ENCODE measurements at regions not wholly inside any gene's neighbourhood (a gene's known extent, or its start where the extent isn't known, plus 50 kb on each side); places are given as distances from the start of the nearest gene placed in this dataset.
"Not testable (repeated sequence)": the region's sequence is repeated elsewhere in the genome, so short reads cannot be mapped to it uniquely, and the experiment has no call there.

DNA sequence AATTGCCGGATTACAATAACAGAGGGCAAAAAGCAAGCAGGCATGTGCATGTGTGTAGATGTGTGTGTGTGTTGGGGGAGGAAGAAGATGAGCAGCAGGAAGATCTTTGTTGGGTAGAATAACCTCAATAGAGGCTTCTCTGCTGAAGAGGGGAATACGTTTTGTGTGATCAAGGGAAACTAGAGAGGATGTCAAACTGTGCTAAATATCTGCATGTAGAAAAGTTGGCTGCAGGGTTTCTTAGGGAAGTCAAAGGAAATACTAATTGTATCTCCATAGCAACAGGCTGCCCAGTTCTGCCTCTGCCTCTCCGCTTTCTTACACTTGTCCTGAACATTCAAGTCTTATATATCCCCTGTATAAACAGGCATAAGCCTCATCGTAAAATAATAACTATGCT lies 190.1 kb upstream of the RND3 start:
- Histone ChIP-seq H3K36me3 (ENCODE audit: control insufficient read depth, insufficient read depth, low read length) (no peaks in the 10 kb centered on the region), H3K27me3 (replicated peaks; ENCODE audit: control insufficient read depth, insufficient read depth, low read length, poor library complexity, severe bottlenecking) (no peaks in the 10 kb centered on the region), H3K27ac (ENCODE audit: insufficient read depth, low read length, poor library complexity, severe bottlenecking) (no peak overlapping the region), H3K4me3 (ENCODE audit: insufficient read depth, low read depth, low read length, poor library complexity, severe bottlenecking) (no peak overlapping the region), H3K9me3 (ENCODE audit: control insufficient read depth, low read length) (no peaks in the 10 kb centered on the region), H3K4me1 (ENCODE audit: control insufficient read depth, insufficient read depth, low read length, poor library complexity, severe bottlenecking) (no peaks in the 10 kb centered on the region)
- DNase-seq: no peak

DNA sequence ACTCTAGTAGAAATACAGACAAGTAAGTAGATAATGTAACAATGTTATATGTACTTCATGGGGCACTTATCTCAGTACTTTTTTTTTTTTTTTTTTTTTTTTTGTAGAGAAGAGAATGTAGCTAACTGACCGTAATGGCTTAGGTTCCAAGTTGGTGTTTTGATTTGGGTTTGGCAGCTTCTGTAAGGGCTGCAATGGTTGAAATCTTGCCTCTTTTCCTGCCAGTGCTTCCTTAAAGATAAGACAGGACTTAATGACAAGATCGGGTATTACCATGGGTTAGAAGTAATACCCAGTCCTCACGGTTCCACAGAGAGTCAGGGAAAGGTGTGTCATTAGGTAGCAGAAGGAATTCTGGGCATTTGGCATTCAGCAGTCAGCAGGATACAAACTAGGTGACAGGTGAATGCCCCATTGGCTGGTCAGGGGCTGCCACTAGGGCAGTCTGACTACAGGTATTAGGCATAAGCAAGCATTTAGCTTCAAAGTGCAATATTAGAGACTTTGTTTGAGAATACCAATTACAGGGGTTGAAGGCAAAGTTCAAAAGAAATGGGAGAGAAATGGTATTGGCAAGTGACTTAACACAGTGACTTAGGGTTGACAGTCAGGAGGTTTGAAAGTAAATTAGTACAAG lies 189.4 kb upstream of the RND3 start:
- no peaks in the 10 kb centered on the region for H3K36me3 ChIP-seq (ENCODE audit: control insufficient read depth, insufficient read depth, low read length)
- H3K9me3 ChIP-seq (ENCODE audit: control insufficient read depth, low read length): no peaks in the 10 kb centered on the region
- no peak for DNase-seq
- H3K4me1 ChIP-seq (ENCODE audit: control insufficient read depth, insufficient read depth, low read length, poor library complexity, severe bottlenecking): no peaks in the 10 kb centered on the region
- no peak overlapping the region for H3K4me3 ChIP-seq (ENCODE audit: insufficient read depth, low read depth, low read length, poor library complexity, severe bottlenecking)
- H3K27ac ChIP-seq (ENCODE audit: insufficient read depth, low read length, poor library complexity, severe bottlenecking): no peak overlapping the region
- H3K27me3 ChIP-seq (replicated peaks; ENCODE audit: control insufficient read depth, insufficient read depth, low read length, poor library complexity, severe bottlenecking): no peaks in the 10 kb centered on the region

DNA sequence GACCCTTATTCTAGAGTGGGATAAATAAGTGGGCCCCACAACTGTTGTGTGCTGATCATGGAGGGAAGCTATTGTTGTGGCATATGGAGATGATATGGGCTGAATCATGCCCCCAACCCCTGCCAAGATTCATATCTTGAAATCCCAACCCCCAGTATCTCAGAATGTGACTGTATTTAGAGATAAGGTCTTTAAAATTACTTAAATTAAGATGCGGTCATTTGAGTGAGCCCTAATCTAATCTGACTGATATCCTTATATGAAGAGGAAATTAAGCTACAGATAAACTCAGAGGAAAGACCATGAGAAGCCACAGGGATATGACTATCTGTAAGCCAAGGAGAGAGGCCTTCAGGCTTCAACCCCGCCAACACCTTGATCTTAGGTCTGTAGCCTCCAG lies 188.3 kb upstream of the RND3 start:
- no peaks in the 10 kb centered on the region for H3K36me3 ChIP-seq (ENCODE audit: control insufficient read depth, insufficient read depth, low read length)
- H3K27ac ChIP-seq (ENCODE audit: insufficient read depth, low read length, poor library complexity, severe bottlenecking): no peak overlapping the region
- no peaks in the 10 kb centered on the region for H3K4me1 ChIP-seq (ENCODE audit: control insufficient read depth, insufficient read depth, low read length, poor library complexity, severe bottlenecking)
- no peaks in the 10 kb centered on the region for H3K27me3 ChIP-seq (replicated peaks; ENCODE audit: control insufficient read depth, insufficient read depth, low read length, poor library complexity, severe bottlenecking)
- DNase-seq: no peak
- H3K9me3 ChIP-seq (ENCODE audit: control insufficient read depth, low read length): no peaks in the 10 kb centered on the region
- H3K4me3 ChIP-seq (ENCODE audit: insufficient read depth, low read depth, low read length, poor library complexity, severe bottlenecking): no peak overlapping the region

DNA sequence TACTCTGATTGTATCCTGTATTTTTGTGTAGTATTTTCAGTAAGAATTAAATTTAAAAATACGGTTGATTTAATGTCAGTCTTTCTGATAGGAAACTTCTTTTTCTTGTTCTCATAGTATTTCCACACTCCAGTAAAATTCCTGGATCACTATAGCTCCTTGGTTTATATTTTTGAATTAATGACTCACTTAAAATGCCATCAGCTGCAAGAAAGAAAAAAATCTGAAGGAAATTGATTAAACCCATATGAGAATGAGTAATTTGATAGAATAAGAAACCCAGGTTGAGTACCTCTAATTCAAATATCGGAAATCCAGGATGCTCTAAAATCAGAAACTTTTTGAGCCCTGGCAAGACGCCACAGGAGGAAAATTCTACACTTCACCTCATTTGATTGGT lies 186.8 kb upstream of the RND3 start:
- DNase-seq: no peak
- Histone ChIP-seq H3K9me3 (ENCODE audit: control insufficient read depth, low read length) (no peaks in the 10 kb centered on the region), H3K4me3 (ENCODE audit: insufficient read depth, low read depth, low read length, poor library complexity, severe bottlenecking) (no peak overlapping the region), H3K36me3 (ENCODE audit: control insufficient read depth, insufficient read depth, low read length) (no peaks in the 10 kb centered on the region), H3K27ac (ENCODE audit: insufficient read depth, low read length, poor library complexity, severe bottlenecking) (no peak overlapping the region), H3K27me3 (replicated peaks; ENCODE audit: control insufficient read depth, insufficient read depth, low read length, poor library complexity, severe bottlenecking) (no peaks in the 10 kb centered on the region), H3K4me1 (ENCODE audit: control insufficient read depth, insufficient read depth, low read length, poor library complexity, severe bottlenecking) (no peaks in the 10 kb centered on the region)

DNA sequence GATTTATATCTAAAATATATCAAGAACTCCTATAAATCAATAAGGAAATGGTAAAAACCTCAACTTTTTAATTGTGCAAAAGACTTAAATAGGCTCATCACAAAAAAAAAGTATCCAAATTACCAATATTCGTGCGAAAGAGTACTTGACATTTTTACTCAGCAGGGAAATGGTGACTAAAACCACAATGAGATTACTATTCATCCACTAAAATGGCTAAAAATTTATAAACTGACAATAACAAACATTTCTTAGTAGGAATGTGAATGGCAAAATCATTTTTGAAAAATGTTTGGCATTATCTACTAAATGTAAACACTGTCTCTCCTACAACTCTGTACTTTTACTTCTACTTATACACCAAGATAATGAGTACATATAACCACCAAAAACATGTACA lies 184.8 kb upstream of the RND3 start:
- no peak for DNase-seq
- Histone ChIP-seq H3K9me3 (ENCODE audit: control insufficient read depth, low read length) (no peaks in the 10 kb centered on the region), H3K4me1 (ENCODE audit: control insufficient read depth, insufficient read depth, low read length, poor library complexity, severe bottlenecking) (no peaks in the 10 kb centered on the region), H3K36me3 (ENCODE audit: control insufficient read depth, insufficient read depth, low read length) (no peaks in the 10 kb centered on the region), H3K4me3 (ENCODE audit: insufficient read depth, low read depth, low read length, poor library complexity, severe bottlenecking) (no peak overlapping the region), H3K27me3 (replicated peaks; ENCODE audit: control insufficient read depth, insufficient read depth, low read length, poor library complexity, severe bottlenecking) (no peaks in the 10 kb centered on the region), H3K27ac (ENCODE audit: insufficient read depth, low read length, poor library complexity, severe bottlenecking) (no peak overlapping the region)

DNA sequence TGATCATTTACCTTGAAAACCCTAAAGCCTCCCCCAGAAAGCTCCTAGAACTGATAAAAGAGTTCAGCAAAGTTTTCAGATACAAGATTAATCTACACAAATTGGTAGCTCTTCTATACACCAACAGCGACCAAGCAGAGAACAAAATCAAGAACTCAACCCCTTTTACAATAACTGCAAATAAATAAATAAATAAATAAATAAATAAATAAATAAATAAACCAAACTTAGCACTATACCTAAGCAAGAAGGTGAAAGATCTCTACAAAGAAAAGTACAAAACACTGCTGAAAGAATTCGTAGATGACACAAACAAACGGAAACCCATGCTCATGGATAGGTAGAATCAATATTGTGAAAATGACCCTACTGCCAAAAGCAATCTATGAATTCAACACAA lies 182.0 kb upstream of the RND3 start:
- no peaks in the 10 kb centered on the region for H3K4me1 ChIP-seq (ENCODE audit: control insufficient read depth, insufficient read depth, low read length, poor library complexity, severe bottlenecking)
- no peak overlapping the region for H3K4me3 ChIP-seq (ENCODE audit: insufficient read depth, low read depth, low read length, poor library complexity, severe bottlenecking)
- H3K27ac ChIP-seq (ENCODE audit: insufficient read depth, low read length, poor library complexity, severe bottlenecking): no peak overlapping the region

DNA sequence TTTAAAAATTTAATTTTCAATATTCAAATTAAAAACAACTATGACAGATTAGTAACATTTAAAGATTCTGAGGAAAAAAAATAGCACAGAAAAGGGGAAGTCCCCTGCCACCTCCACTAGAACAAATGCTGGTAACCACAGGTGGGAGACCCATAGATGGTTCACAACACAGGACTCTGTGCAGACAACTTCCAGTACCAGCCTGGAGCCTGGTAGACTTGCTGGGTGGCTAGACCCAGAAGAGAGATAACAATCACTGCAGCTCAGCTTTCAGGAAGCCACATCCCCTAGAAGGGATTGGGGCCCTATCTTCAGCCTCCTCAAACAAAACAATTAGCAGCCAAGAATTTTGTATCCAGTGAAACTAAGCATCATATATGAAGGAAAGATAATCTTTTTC lies 179.6 kb upstream of the RND3 start:
- H3K27ac ChIP-seq (ENCODE audit: insufficient read depth, low read length, poor library complexity, severe bottlenecking); H3K4me3 ChIP-seq (ENCODE audit: insufficient read depth, low read depth, low read length, poor library complexity, severe bottlenecking); H3K36me3 ChIP-seq (ENCODE audit: control insufficient read depth, insufficient read depth, low read length); H3K9me3 ChIP-seq (ENCODE audit: control insufficient read depth, low read length); H3K27me3 ChIP-seq (replicated peaks; ENCODE audit: control insufficient read depth, insufficient read depth, low read length, poor library complexity, severe bottlenecking); H3K4me1 ChIP-seq (ENCODE audit: control insufficient read depth, insufficient read depth, low read length, poor library complexity, severe bottlenecking); DNase-seq: not testable (repeated sequence)

More for the DNA sequence above, 182.0 kb upstream of the RND3 start:
- no peaks in the 10 kb centered on the region for H3K9me3 ChIP-seq (ENCODE audit: control insufficient read depth, low read length)
- no peaks in the 10 kb centered on the region for H3K27me3 ChIP-seq (replicated peaks; ENCODE audit: control insufficient read depth, insufficient read depth, low read length, poor library complexity, severe bottlenecking)
- H3K36me3 ChIP-seq (ENCODE audit: control insufficient read depth, insufficient read depth, low read length): no peaks in the 10 kb centered on the region
- no peak for DNase-seq

DNA sequence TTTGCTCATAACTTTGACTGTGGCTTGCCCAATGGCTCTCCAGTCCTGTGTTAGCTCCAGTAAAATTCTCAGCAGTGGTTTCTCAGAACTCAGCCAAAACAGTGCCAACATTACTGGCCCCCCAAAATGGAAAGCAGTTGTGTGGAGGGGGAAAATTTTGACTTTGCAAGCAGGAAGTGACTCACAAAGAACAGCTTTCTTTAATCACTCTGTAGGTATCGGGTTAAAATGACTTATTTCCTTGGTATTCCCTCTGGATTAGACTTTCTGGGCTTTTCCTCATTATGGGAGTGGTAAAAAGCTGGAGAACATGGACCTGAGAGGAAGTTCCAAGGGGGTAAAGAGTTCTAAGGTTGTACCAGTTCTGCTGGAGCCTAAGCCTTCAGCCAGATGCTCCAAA lies 175.7 kb upstream of the RND3 start:
- no peak for DNase-seq
- H3K4me1 ChIP-seq (ENCODE audit: control insufficient read depth, insufficient read depth, low read length, poor library complexity, severe bottlenecking): no peaks in the 10 kb centered on the region
- no peaks in the 10 kb centered on the region for H3K9me3 ChIP-seq (ENCODE audit: control insufficient read depth, low read length)
- no peak overlapping the region for H3K27ac ChIP-seq (ENCODE audit: insufficient read depth, low read length, poor library complexity, severe bottlenecking)
- H3K36me3 ChIP-seq (ENCODE audit: control insufficient read depth, insufficient read depth, low read length): no peaks in the 10 kb centered on the region
- no peaks in the 10 kb centered on the region for H3K27me3 ChIP-seq (replicated peaks; ENCODE audit: control insufficient read depth, insufficient read depth, low read length, poor library complexity, severe bottlenecking)
- no peak overlapping the region for H3K4me3 ChIP-seq (ENCODE audit: insufficient read depth, low read depth, low read length, poor library complexity, severe bottlenecking)

DNA sequence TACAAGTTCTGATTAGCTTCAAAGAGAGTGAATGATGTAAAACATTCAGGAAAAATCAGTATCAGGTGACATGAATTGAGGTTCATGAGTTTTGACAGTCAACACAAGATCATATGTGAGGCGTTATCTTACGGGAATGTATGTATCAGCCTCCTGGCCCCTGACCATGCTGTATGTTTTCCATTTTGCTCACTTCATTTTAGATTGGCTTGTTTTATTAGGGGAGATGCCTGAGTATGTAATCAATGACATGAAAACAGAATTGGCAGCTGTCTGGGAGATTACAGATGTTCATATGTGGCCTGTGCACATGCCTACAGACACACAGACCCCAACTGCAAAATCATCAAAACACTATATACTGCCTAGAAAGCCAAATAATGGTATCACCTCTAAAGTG lies 168.5 kb upstream of the RND3 start:
- DNase-seq: no peak

DNA sequence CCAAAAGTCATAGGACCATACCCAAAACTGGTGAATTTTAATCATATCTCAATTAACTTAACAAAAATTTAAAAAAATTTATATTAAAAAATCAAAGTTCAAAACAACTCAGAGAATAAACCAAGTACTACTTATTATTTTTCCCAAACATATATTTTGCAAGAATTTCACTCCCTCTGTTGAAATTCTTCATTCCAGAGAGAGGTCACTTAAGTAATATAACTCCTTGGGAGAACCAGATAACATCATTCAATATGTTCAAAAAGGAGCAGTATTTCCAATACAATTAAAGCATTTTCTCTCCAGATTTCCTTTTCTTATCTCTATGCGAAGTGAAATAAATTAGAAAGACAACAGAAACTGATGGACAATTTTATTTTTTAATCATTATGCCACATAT lies 165.9 kb upstream of the RND3 start:
- Histone ChIP-seq H3K27ac (ENCODE audit: insufficient read depth, low read length, poor library complexity, severe bottlenecking) (no peak overlapping the region), H3K9me3 (ENCODE audit: control insufficient read depth, low read length) (no peaks in the 10 kb centered on the region), H3K27me3 (replicated peaks; ENCODE audit: control insufficient read depth, insufficient read depth, low read length, poor library complexity, severe bottlenecking) (no peaks in the 10 kb centered on the region), H3K4me3 (ENCODE audit: insufficient read depth, low read depth, low read length, poor library complexity, severe bottlenecking) (no peak overlapping the region), H3K36me3 (ENCODE audit: control insufficient read depth, insufficient read depth, low read length) (no peaks in the 10 kb centered on the region), H3K4me1 (ENCODE audit: control insufficient read depth, insufficient read depth, low read length, poor library complexity, severe bottlenecking) (no peaks in the 10 kb centered on the region)
- no peak for DNase-seq

More for the DNA sequence above, 168.5 kb upstream of the RND3 start:
- Histone ChIP-seq H3K36me3 (ENCODE audit: control insufficient read depth, insufficient read depth, low read length) (no peaks in the 10 kb centered on the region), H3K4me3 (ENCODE audit: insufficient read depth, low read depth, low read length, poor library complexity, severe bottlenecking) (no peak overlapping the region), H3K9me3 (ENCODE audit: control insufficient read depth, low read length) (no peaks in the 10 kb centered on the region), H3K27ac (ENCODE audit: insufficient read depth, low read length, poor library complexity, severe bottlenecking) (no peak overlapping the region), H3K27me3 (replicated peaks; ENCODE audit: control insufficient read depth, insufficient read depth, low read length, poor library complexity, severe bottlenecking) (no peaks in the 10 kb centered on the region), H3K4me1 (ENCODE audit: control insufficient read depth, insufficient read depth, low read length, poor library complexity, severe bottlenecking) (no peaks in the 10 kb centered on the region)

Data from effector memory CD4-positive, alpha-beta T cell (primary cell).